Sigmoid colon (tissue), 6 donors: ENCODE measurements at regions not wholly inside any gene's neighbourhood (a gene's known extent, or its start where the extent isn't known, plus 50 kb on each side); places are given as distances from the start of the nearest gene placed in this dataset.

Experiments
- DNase-seq: peaks from one replicate; pipeline ENCODE4 v3.0.0-alpha.2; 2019
- H3K27ac ChIP-seq, 4 donors: fragments of 200-600 bp; sonication (generic); one replicate each; pipeline ENCODE4 v1.5.1; 2016 to 2019; ENCODE audit warnings: mild to moderate bottlenecking in 1 of 4
- H3K27me3 ChIP-seq, 3 donors: fragments of 200-600 bp; sonication (generic); one replicate each; pipeline ENCODE4 v1.5.1; 2019; ENCODE audit warnings: mild to moderate bottlenecking in 1 of 3
- H3K36me3 ChIP-seq, 4 donors: fragments of 200-600 bp; sonication (generic); one replicate each; pipeline ENCODE4 v1.5.1; 2016 to 2019
- H3K4me1 ChIP-seq, 4 donors: fragments of 200-600 bp; sonication (generic); one replicate each; pipeline ENCODE4 v1.5.1; 2017 to 2019
- H3K4me3 ChIP-seq, 4 donors: fragments of 200-600 bp; sonication (generic); one replicate each; pipeline ENCODE4 v1.5.1; 2017 to 2019; ENCODE audit warnings: mild to moderate bottlenecking in 2 of 4, moderate library complexity in 1 of 4
- H3K9me3 ChIP-seq, 4 donors: fragments of 200-600 bp in 3 of 4; sonication (generic) in 3 of 4; one replicate each; pipeline versions ENCODE4 v1.5.1 to v1.6.1; 2013 to 2019
- CTCF ChIP-seq, 4 experiments: fragments of 450-650 bp in 3 of 4; fragments of 200-600 bp in 1 of 4; IDR thresholded peaks; one replicate each; pipeline ENCODE4 v1.5.1; 2016 to 2019; ENCODE audit warnings: antibody characterized with exemption in 4 of 4, mild to moderate bottlenecking in 3 of 4, moderate library complexity in 2 of 4
- EP300 ChIP-seq, 4 donors: sonication (generic); formaldehyde crosslinking; IDR thresholded peaks; one replicate each; pipeline ENCODE4 v1.6.1; 2017; ENCODE audit warnings: antibody characterized with exemption in 4 of 4
- POLR2A ChIP-seq, 2 donors: fragments of 450-650 bp; IDR thresholded peaks; one replicate each; pipeline ENCODE4 v1.6.1; 2016; ENCODE audit warnings: antibody characterized with exemption in 2 of 2, mild to moderate bottlenecking in 2 of 2, moderate library complexity in 2 of 2
- POLR2AphosphoS5 ChIP-seq, 4 donors: sonication (generic); formaldehyde crosslinking; IDR thresholded peaks; one replicate each; pipeline ENCODE4 v1.6.1; 2017; ENCODE audit warnings: antibody characterized with exemption in 4 of 4
- WGBS, 2 donors: extraction: QIAGEN DNeasy Blood & Tissue Kit; methylation state at CpG; one replicate each; pipeline ENCODE4 v1.1.7; 2013; 5-methylcytosine and 5-hydroxymethylcytosine counted together
- intact Hi-C: fragments of 100-400 bp; cut with DNase I; formaldehyde crosslinking; loops from one replicate; pipeline ENCODE4 v1.15.1; 2023
- donor health status: healthy with polysubstance abuse.
- donor health status: healthy.

- H3K36me3 ChIP-seq: no peaks in the 10 kb centered on the region
- H3K4me3 ChIP-seq: no peak overlapping the region
- no peaks in the 10 kb centered on the region for H3K4me1 ChIP-seq
- H3K27me3 ChIP-seq: no peaks in the 10 kb centered on the region
- no peak for DNase-seq
- H3K9me3 ChIP-seq: no peaks in the 10 kb centered on the region
- H3K27ac ChIP-seq: no peak overlapping the region
- no peak for TF ChIP-seq CTCF (IDR thresholded peaks at IDR 0.05)
- no peak for TF ChIP-seq POLR2A (IDR thresholded peaks at IDR 0.05)
- TF ChIP-seq EP300 (IDR thresholded peaks at IDR 0.05): no peak
- no peak for TF ChIP-seq POLR2AphosphoS5 (IDR thresholded peaks at IDR 0.05)
- intact Hi-C loops: no loop called here
Measured at GRCh38 chr11:95499516-95500135, 268.6 kb upstream of the SESN3 start.

- intact Hi-C loops: no loop called here
- Histone ChIP-seq H3K4me3 (no peak overlapping the region), H3K4me1 (no peaks in the 10 kb centered on the region), H3K36me3 (no peaks in the 10 kb centered on the region), H3K27me3 (no peaks in the 10 kb centered on the region), H3K27ac (no peak overlapping the region), H3K9me3 (no peaks in the 10 kb centered on the region)
- no peak for DNase-seq
- 91 to 93% methylated on average over 2 of the region's 2 CpGs for WGBS, 2 donors
- TF ChIP-seq CTCF (IDR thresholded peaks at IDR 0.05) (no peak), EP300 (IDR thresholded peaks at IDR 0.05) (no peak), POLR2A (IDR thresholded peaks at IDR 0.05) (no peak), POLR2AphosphoS5 (IDR thresholded peaks at IDR 0.05) (no peak)
Measured at GRCh38 chr11:95498722-95499425, 267.9 kb upstream of the SESN3 start.

- Histone ChIP-seq H3K4me3 (no peak overlapping the region), H3K27ac (no peak overlapping the region), H3K27me3 (no peaks in the 10 kb centered on the region), H3K4me1 (no peaks in the 10 kb centered on the region), H3K9me3 (no peaks in the 10 kb centered on the region), H3K36me3 (no peaks in the 10 kb centered on the region)
- WGBS, 2 donors: 86 to 89% methylated on average over 1 of the region's 1 CpG
- intact Hi-C loops: no loop called here
- no peak for TF ChIP-seq EP300 (IDR thresholded peaks at IDR 0.05)
- TF ChIP-seq POLR2A (IDR thresholded peaks at IDR 0.05): no peak
- TF ChIP-seq POLR2AphosphoS5 (IDR thresholded peaks at IDR 0.05): no peak
- TF ChIP-seq CTCF (IDR thresholded peaks at IDR 0.05): no peak
- no peak for DNase-seq
Measured at GRCh38 chr11:95496901-95497300, 265.9 kb upstream of the SESN3 start.

GRCh38 chr11:95495706-95496105 is 264.7 kb upstream of the SESN3 start:
- DNase-seq: no peak
- no peaks in the 10 kb centered on the region for H3K27me3 ChIP-seq
- no peaks in the 10 kb centered on the region for H3K4me1 ChIP-seq
- no peaks in the 10 kb centered on the region for H3K9me3 ChIP-seq
- TF ChIP-seq POLR2A (IDR thresholded peaks at IDR 0.05) (no peak), POLR2AphosphoS5 (IDR thresholded peaks at IDR 0.05) (no peak), EP300 (IDR thresholded peaks at IDR 0.05) (no peak)
- H3K36me3 ChIP-seq: no peaks in the 10 kb centered on the region
- 77 to 78% methylated on average over 4 of the region's 4 CpGs for WGBS, 2 donors
- no peak overlapping the region for H3K27ac ChIP-seq
- H3K4me3 ChIP-seq: no peak overlapping the region
- intact Hi-C loops: no loop called here

GRCh38 chr11:95494856-95495255 is 263.9 kb upstream of the SESN3 start:
- Histone ChIP-seq H3K4me3 (no peak overlapping the region), H3K36me3 (no peaks in the 10 kb centered on the region), H3K27me3 (no peaks in the 10 kb centered on the region), H3K4me1 (no peaks in the 10 kb centered on the region), H3K9me3 (no peaks in the 10 kb centered on the region), H3K27ac (no peak overlapping the region)
- 97% methylated on average over 1 of the region's 1 CpG for WGBS, 2 donors
- DNase-seq: no peak
- TF ChIP-seq POLR2AphosphoS5 (IDR thresholded peaks at IDR 0.05) (no peak), EP300 (IDR thresholded peaks at IDR 0.05) (no peak), POLR2A (IDR thresholded peaks at IDR 0.05) (no peak), CTCF (IDR thresholded peaks at IDR 0.05) (no peak)
- intact Hi-C loops: no loop called here
